Mesothelial cell of epicardium (in vitro differentiated cells): ENCODE measurements at regions not wholly inside any gene's neighbourhood (a gene's known extent, or its start where the extent isn't known, plus 50 kb on each side); places are given as distances from the start of the nearest gene placed in this dataset.

Experiments used
- DNase-seq, 2 experiments: peaks; one replicate each; pipeline ENCODE4 v3.0.0; 2021; ENCODE audit warnings: low spot score in 2 of 2; ENCODE audit not compliant: unreplicated experiment in 2 of 2
- H3K27ac Mint-ChIP-seq: 2 replicates; pipeline ENCODE4 v1.8.0; 2021; ENCODE audit warnings: mixed read lengths
- H3K27me3 Mint-ChIP-seq: 2 replicates; pipeline ENCODE4 v1.8.0; 2021; ENCODE audit warnings: low read depth, mixed read lengths
- H3K36me3 Mint-ChIP-seq: 2 replicates; pipeline ENCODE4 v1.8.0; 2021; ENCODE audit warnings: mixed read lengths
- H3K4me1 Mint-ChIP-seq: 2 replicates; pipeline ENCODE4 v1.8.0; 2021; ENCODE audit warnings: mixed read lengths
- H3K4me3 Mint-ChIP-seq: 2 replicates; pipeline ENCODE4 v1.8.0; 2021; ENCODE audit warnings: mild to moderate bottlenecking, moderate library complexity, mixed read lengths
- H3K9me3 Mint-ChIP-seq: 2 replicates; pipeline ENCODE4 v1.8.0; 2021; ENCODE audit warnings: mixed read lengths
- CTCF ChIP-seq: fragments of 200-600 bp; sonication (generic); IDR thresholded peaks from one replicate; pipeline ENCODE4 v1.5.0; 2021; ENCODE audit warnings: antibody characterized with exemption; ENCODE audit not compliant: unreplicated experiment

DNA sequence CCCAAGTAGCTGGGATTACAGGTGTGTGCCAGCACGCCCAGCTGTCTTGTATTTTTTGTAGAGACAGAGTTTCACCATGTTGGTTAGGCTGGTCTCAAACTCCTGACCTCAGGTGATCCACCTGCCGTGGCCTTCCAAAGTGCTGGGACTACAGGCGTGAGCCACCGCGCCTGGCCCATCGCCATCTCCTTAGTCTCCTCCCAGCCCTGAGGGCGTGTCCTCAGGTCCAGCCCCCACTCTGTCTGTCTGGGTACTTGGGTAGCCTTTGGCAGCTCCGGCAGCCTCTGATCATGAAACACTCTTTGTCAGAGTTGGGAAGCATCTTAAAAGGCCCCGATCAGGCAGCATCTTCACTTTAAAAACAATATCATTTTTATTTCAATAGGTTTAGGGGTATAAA is 90.3 kb upstream of the DISP3 start:
- Mint-ChIP-seq H3K4me3 (no peak overlapping the region), H3K27ac (no peak overlapping the region), H3K36me3 (no peaks in the 10 kb centered on the region), H3K4me1 (no peaks in the 10 kb centered on the region), H3K27me3 (peaks cover 87% of the 10 kb centered on the region), H3K9me3 (no peaks in the 10 kb centered on the region)
- TF ChIP-seq CTCF, result no peak
- no peak for DNase-seq

DNA sequence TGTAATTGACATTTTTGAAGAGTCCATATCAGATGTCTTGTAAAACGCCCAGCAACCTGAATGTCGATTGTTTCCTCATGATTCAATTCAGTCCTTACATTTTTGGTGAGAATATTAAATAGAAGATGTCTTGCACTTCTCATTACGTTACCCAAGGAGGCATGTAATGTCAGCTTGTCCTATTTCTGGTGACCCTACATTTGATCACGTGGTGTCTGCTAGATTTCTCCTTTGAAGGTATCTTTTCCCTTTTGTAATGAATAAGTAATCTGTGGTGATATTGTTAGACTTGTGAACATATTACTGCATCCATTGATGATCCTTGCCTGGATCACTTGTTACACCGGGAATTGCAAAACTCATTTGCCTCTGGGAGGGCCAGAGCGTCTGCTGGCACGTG is 87.6 kb upstream of the DISP3 start:
- no peak for TF ChIP-seq CTCF
- H3K27ac Mint-ChIP-seq, result no peak overlapping the region
- DNase-seq, result no peak
- no peaks in the 10 kb centered on the region for H3K9me3 Mint-ChIP-seq
- no peak overlapping the region for H3K4me3 Mint-ChIP-seq
- no peaks in the 10 kb centered on the region for H3K36me3 Mint-ChIP-seq
- H3K4me1 Mint-ChIP-seq, result no peaks in the 10 kb centered on the region
- peaks cover 83% of the 10 kb centered on the region for H3K27me3 Mint-ChIP-seq

GRCh38 chr1:11391886-11392285 is 87.1 kb upstream of the DISP3 start:
- H3K9me3 Mint-ChIP-seq, result no peaks in the 10 kb centered on the region
- H3K27me3 Mint-ChIP-seq, result peaks cover 81% of the 10 kb centered on the region
- TF ChIP-seq CTCF, result no peak
- no peak overlapping the region for H3K27ac Mint-ChIP-seq
- H3K4me3 Mint-ChIP-seq, result no peak overlapping the region
- no peak for DNase-seq
- no peaks in the 10 kb centered on the region for H3K4me1 Mint-ChIP-seq
- H3K36me3 Mint-ChIP-seq, result no peaks in the 10 kb centered on the region

GRCh38 chr1:11394592-11395245 is 84.2 kb upstream of the DISP3 start:
- no peak overlapping the region for H3K4me3 Mint-ChIP-seq
- no peak overlapping the region for H3K27ac Mint-ChIP-seq
- H3K36me3 Mint-ChIP-seq, result no peaks in the 10 kb centered on the region

DNA sequence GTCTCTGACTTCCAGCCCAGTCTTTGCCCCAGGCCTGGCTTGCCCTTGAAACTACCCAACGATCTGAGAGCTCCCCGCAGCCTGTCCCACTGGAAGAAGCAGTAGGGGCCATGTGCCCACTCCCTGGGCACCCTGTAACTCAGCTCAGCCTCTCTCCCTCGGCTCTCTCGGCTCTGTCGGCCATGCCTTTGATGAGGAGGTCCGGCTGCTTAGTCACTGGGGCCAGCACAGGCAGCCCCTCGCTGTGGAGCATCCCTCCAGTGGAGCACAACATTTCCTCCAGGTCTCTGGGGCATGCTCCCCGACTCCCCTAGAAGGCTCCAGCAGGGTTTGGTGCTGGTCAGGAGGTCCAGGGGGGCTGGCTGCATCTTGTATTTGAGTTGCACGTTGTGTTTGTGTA is 83.3 kb upstream of the DISP3 start:
- peaks cover 56% of the 10 kb centered on the region for H3K27me3 Mint-ChIP-seq
- no peak for DNase-seq
- H3K36me3 Mint-ChIP-seq, result no peaks in the 10 kb centered on the region
- no peaks in the 10 kb centered on the region for H3K4me1 Mint-ChIP-seq
- H3K4me3 Mint-ChIP-seq, result no peak overlapping the region
- TF ChIP-seq CTCF, result no peak
- H3K27ac Mint-ChIP-seq, result no peak overlapping the region
- no peaks in the 10 kb centered on the region for H3K9me3 Mint-ChIP-seq

More at GRCh38 chr1:11394592-11395245, 84.2 kb upstream of the DISP3 start:
- H3K27me3 Mint-ChIP-seq, result peaks cover 59% of the 10 kb centered on the region
- no peaks in the 10 kb centered on the region for H3K9me3 Mint-ChIP-seq
- no peak for DNase-seq
- TF ChIP-seq CTCF, result no peak
- H3K4me1 Mint-ChIP-seq, result no peaks in the 10 kb centered on the region
